Adrenal gland (tissue), 5 donors: ENCODE measurements at regions not wholly inside any gene's neighbourhood (a gene's known extent, or its start where the extent isn't known, plus 50 kb on each side); places are given as distances from the start of the nearest gene placed in this dataset.

Experiments used
- CTCF ChIP-seq, 6 experiments: fragments of 450-650 bp in 4 of 6; fragments of 200-600 bp in 2 of 6; sonication (generic) in 1 of 6; IDR thresholded peaks; 1 replicate in 5 of 6; 2 replicates in 1 of 6; pipeline versions ENCODE4 v1.5.1 to v1.8.0; 2016 to 2021; ENCODE audit warnings: antibody characterized with exemption in 6 of 6, mild to moderate bottlenecking in 2 of 6, moderate library complexity in 1 of 6
- POLR2A ChIP-seq, 2 donors: fragments of 450-650 bp; IDR thresholded peaks; one replicate each; pipeline ENCODE4 v1.6.1; 2017; ENCODE audit warnings: antibody characterized with exemption in 2 of 2, mild to moderate bottlenecking in 2 of 2, moderate library complexity in 1 of 2
- donor health status: DM: no; HTN: no; CAD: no.

GRCh38 chr9:93891050-93891449, 64.1 kb downstream of the BARX1 start:
- no peak for TF ChIP-seq CTCF (IDR thresholded peaks at IDR 0.05)
- no peak for TF ChIP-seq POLR2A (IDR thresholded peaks at IDR 0.05)
